ENCODE measurements at regions not wholly inside any gene's neighbourhood (a gene's known extent, or its start where the extent isn't known, plus 50 kb on each side); places are given as distances from the start of the nearest gene placed in this dataset.
A peak's percentile ranks its signal among the peaks of the same experiment; 100 is the strongest.

GRCh38 chr1:228870041-228870713 lies 134.9 kb downstream of the RHOU start:
- H3K36me3 Mint-ChIP-seq = no peaks in the 10 kb centered on the region
- ATAC-seq (no peak), DNase-seq (ENCODE audit: low spot score in 2 of 2) (no peak)
- no peaks in the 10 kb centered on the region for H3K9me3 Mint-ChIP-seq
- H3K27ac Mint-ChIP-seq = no peak overlapping the region

DNA sequence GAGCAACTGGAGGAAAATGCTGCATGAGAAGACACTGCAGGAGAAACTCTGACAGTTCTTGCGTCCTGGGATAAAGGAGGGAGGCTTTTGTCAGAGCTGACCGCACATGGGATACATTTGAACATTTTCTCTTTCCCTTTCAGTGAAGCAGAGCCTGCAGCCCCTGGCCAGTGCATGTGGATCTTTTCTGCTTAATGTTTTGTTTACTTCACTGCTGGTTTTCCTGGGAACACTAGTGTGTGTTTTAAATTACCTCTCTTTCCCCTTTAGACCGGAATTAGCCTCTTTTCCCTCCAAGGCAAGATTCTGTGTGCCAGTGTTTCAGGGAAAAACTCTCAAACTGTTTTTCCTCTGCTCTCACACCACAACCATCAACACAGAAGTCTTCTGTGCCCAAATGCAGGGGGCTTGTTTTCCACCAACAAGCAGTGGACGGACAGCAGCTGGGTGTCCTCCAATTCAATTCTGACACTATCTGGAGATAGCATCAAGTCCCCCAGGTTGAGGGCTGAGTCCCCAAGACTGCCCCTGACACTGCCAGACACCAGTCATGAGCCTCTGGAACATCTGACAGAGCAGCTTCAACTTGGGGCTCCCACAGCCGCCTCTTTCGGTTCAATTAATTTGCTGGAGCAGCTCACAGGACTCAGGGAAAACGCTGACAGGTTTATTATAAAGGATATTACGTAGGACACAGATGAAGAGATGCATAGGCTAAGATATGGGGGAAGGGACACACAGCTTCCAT lies 136.2 kb downstream of the RHOU start:
- Mint-ChIP-seq H3K27ac (peak overlapping the region in 1 of 2 donors; percentile 76), H3K9me3 (no peaks in the 10 kb centered on the region), H3K36me3 (no peaks in the 10 kb centered on the region)
- DNase-seq (ENCODE audit: low spot score in 2 of 2) = no peak
- no peak for ATAC-seq

DNA sequence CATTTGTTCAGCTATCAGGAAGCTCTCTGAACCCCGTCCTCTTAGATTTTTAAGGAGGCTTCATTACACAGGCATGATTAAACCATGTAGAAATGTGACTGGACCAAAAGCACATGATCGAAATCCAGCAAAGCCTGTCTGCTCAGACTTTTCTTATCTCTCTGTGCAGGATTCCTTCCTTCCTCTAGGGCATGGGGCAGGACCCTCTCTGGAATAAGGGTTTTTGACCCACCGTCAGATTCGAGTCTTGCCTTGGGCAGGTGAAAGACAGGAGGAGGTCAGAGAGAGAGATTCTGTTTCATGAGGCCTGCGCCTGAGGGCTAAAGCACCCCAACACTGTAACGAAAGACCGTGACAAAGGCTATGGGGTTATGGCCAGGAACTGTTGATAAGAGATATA lies 136.8 kb downstream of the RHOU start:
- H3K36me3 Mint-ChIP-seq = no peaks in the 10 kb centered on the region
- no peaks in the 10 kb centered on the region for H3K9me3 Mint-ChIP-seq
- no peak for ATAC-seq
- no peak for DNase-seq (ENCODE audit: low spot score in 2 of 2)
- no peak overlapping the region for H3K27ac Mint-ChIP-seq

DNA sequence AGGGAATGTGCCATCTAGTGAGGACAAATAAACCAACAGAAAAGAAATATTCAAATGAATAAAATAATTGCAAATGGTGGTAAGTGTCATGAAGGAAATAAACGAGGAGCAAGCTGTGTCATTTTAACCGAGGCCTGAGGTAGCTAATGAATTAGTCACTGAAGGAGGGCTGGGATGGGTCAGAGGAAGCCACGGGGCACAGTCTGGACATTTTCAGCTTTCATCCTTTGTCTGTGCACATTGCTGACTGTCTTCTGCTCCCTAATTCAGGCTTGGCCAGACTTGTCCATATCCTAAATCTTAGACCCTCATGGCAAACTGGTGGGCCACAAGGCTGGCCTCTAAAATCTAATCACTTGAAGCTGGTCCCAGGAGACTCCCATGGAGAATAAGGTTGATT lies 138.4 kb downstream of the RHOU start:
- DNase-seq (ENCODE audit: low spot score in 2 of 2) = no peak
- ATAC-seq = no peak
- H3K9me3 Mint-ChIP-seq = no peaks in the 10 kb centered on the region
- H3K36me3 Mint-ChIP-seq = no peaks in the 10 kb centered on the region
- peak overlapping the region in 1 of 2 donors; percentile 22 for H3K27ac Mint-ChIP-seq

- H3K27ac Mint-ChIP-seq = no peak overlapping the region
- no peak for DNase-seq (ENCODE audit: low spot score in 2 of 2)
- no peaks in the 10 kb centered on the region for H3K36me3 Mint-ChIP-seq
- ATAC-seq = no peak
- peaks cover 0 to 4% of the 10 kb centered on the region in 2 donors for H3K9me3 Mint-ChIP-seq
Observed at GRCh38 chr1:228875741-228876140, 140.5 kb downstream of the RHOU start.

DNA sequence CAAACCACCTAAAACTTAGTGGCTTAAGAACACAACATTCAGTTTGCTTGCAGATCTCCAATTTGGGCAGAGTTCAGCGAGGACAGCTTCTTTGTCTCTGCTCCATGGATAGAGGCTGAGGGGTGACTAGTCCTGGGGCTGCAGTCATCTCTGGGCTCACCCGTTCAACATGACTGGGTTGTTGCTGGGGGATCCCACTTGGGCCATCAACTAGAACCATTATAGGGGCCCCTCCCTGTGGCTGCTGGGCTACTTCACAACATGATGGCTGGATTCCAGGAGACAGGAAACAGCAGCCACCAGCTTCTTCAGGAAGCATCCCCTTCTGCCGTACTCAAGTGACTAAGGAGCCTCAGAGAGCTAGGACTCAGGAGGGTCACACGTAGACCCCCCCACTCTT lies 140.9 kb downstream of the RHOU start:
- no peak for DNase-seq (ENCODE audit: low spot score in 2 of 2)
- H3K27ac Mint-ChIP-seq = no peak overlapping the region
- peaks cover 0 to 4% of the 10 kb centered on the region in 2 donors for H3K9me3 Mint-ChIP-seq
- ATAC-seq = no peak
- H3K36me3 Mint-ChIP-seq = no peaks in the 10 kb centered on the region

DNA sequence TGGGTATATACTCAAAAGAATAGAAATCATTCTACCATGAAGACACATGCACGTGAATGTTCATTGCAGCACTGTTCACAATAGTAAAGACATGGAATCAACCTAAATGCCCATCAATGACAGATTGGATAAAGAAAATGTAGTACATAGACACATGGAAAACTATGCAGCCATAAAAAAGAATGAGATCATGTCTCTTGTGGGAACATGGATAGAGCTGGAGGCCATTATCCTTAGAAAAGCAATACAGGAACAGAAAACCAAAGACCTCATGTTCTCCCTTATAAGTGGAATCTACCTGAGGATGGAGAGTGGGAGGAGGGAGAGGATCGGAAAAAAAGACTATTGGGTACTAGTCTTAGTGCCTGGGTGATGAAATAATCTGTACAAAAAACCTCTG lies 143.9 kb downstream of the RHOU start:
- H3K27ac Mint-ChIP-seq = no peak overlapping the region
- peaks cover 2 to 4% of the 10 kb centered on the region in 2 donors for H3K9me3 Mint-ChIP-seq
- no peak for DNase-seq (ENCODE audit: low spot score in 2 of 2)
- ATAC-seq = no peak
- H3K36me3 Mint-ChIP-seq = no peaks in the 10 kb centered on the region

DNA sequence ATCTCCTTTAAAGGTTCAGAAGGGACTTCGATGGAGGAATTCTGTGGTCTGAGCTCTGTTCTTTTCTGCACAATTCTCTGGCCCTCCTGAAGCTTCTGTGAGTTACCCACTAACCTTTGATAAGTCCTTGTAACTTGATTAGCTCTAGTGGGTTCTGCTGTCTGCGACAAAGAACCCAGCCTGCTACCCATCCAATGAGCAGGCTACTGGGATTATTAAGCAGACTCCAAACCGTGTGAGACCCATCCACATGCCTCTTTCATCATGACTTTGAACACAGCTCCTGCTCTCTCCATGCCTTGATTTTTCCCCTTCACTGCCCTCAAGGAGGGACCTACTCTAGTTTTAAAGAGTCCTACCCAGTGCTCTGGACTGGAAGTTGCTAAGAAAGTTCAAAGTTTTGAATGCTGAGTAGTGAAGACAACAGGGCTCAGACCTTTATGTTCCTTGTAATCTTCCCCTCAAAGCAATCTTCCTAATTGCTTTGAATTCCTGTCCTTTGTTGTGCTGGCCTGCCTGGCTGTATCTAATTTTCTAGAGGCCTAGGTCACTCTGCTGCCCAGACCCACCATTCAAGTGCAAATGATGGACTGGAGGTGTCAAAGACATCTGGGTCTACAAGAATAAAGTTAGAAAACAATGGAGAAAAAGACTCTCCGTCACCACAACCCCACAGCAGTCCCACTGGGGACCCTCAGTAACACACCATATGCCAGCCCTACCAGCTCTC lies 146.9 kb downstream of the RHOU start:
- Mint-ChIP-seq H3K27ac (no peak overlapping the region), H3K36me3 (no peaks in the 10 kb centered on the region), H3K9me3 (peaks cover 4 to 7% of the 10 kb centered on the region in 2 donors)
- DNase-seq (ENCODE audit: low spot score in 2 of 2) (no peak), ATAC-seq (no peak)

- DNase-seq (ENCODE audit: low spot score in 2 of 2) (no peak), ATAC-seq (no peak)
- no peaks in the 10 kb centered on the region for H3K36me3 Mint-ChIP-seq
- no peak overlapping the region for H3K27ac Mint-ChIP-seq
- H3K9me3 Mint-ChIP-seq = peaks cover 4 to 7% of the 10 kb centered on the region in 2 donors
Observed at GRCh38 chr1:228882771-228883450, 147.6 kb downstream of the RHOU start.

- no peak overlapping the region for H3K27ac Mint-ChIP-seq
- H3K9me3 Mint-ChIP-seq = peaks cover 4 to 7% of the 10 kb centered on the region in 2 donors
- DNase-seq (ENCODE audit: low spot score in 2 of 2) (no peak), ATAC-seq (no peak)
- no peaks in the 10 kb centered on the region for H3K36me3 Mint-ChIP-seq
Observed at GRCh38 chr1:228883535-228883934, 148.3 kb downstream of the RHOU start.

GRCh38 chr1:228884196-228884595 lies 148.9 kb downstream of the RHOU start:
- H3K9me3 Mint-ChIP-seq = peaks cover under 1 to 7% of the 10 kb centered on the region in 2 donors
- no peak for DNase-seq (ENCODE audit: low spot score in 2 of 2)
- H3K27ac Mint-ChIP-seq = no peak overlapping the region
- no peaks in the 10 kb centered on the region for H3K36me3 Mint-ChIP-seq
- ATAC-seq = no peak

GRCh38 chr1:228884615-228885566 lies 149.6 kb downstream of the RHOU start:
- ATAC-seq = no peak
- H3K9me3 Mint-ChIP-seq = peaks cover 0 to 7% of the 10 kb centered on the region in 2 donors
- no peak for DNase-seq (ENCODE audit: low spot score in 2 of 2)
- H3K36me3 Mint-ChIP-seq = no peaks in the 10 kb centered on the region
- no peak overlapping the region for H3K27ac Mint-ChIP-seq

GRCh38 chr1:228885845-228886244 lies 150.6 kb downstream of the RHOU start:
- DNase-seq (ENCODE audit: low spot score in 2 of 2) = no peak
- Mint-ChIP-seq H3K36me3 (no peaks in the 10 kb centered on the region), H3K9me3 (peaks cover 0 to 10% of the 10 kb centered on the region in 2 donors), H3K27ac (no peak overlapping the region)
- ATAC-seq = no peak

DNA sequence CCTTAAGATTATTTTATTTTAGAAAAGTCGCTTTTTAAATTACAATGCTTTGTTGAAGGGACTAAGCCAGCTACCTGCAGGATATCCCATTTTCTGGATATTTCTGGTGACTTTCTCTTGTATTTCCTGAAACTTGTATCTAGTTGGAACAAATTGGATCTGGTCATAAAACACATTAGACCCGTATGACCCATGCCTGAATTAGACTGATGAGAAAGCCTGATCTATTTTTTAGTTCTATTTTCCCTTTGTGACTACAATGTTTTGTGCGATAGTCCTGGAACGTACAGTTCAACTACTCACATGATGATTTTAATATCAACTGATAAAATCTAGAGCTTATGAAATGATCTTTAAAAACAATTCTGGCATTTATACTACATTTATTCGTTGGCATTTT lies 151.8 kb downstream of the RHOU start:
- Mint-ChIP-seq H3K36me3 (no peaks in the 10 kb centered on the region), H3K27ac (no peak overlapping the region), H3K9me3 (peaks cover 0 to 10% of the 10 kb centered on the region in 2 donors)
- DNase-seq (ENCODE audit: low spot score in 2 of 2) (no peak), ATAC-seq (no peak)

DNA sequence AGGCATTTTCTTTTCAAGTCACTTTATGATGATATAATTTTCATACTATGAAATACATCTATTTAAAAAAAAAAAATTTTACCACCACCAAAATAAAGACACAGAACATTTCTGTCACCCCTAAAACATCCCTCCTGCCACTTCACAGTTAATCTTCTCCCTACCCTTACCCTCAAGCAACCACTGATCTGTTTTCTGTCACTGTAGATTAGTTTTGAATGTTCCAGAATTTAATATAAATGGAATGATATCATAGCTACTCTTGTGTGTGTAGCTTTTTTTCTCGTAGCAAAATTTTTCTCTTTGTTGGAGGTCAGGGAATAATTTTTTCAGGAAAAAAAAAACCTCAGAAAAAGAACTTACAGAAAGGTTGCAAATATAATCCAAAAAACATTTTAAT lies 152.7 kb downstream of the RHOU start:
- no peak overlapping the region for H3K27ac Mint-ChIP-seq
- no peaks in the 10 kb centered on the region for H3K36me3 Mint-ChIP-seq
- ATAC-seq (no peak), DNase-seq (ENCODE audit: low spot score in 2 of 2) (no peak)
- H3K9me3 Mint-ChIP-seq = peaks cover 0 to 10% of the 10 kb centered on the region in 2 donors

DNA sequence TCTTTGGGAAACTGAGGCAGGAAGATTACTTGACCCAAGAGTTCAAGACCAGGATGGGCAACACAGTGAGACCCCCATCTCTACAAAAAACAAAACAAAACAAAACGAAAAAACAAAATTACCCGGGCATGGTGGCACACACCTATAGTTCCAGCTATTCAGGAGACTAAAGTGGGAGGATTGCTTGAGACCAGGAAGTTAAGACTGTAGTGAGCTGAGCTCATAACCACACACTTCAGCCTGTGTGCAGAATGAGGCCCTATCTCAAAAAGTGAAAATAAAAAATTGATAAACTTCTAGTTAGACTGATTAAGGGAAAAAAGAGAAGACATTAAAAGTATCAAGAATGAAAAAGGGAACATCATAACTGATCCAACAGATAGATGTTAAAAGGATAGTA lies 154.0 kb downstream of the RHOU start:
- H3K27ac Mint-ChIP-seq = no peak overlapping the region
- no peak for DNase-seq (ENCODE audit: low spot score in 2 of 2)
- peaks cover 0 to 7% of the 10 kb centered on the region in 2 donors for H3K9me3 Mint-ChIP-seq

More for the DNA sequence above, 154.0 kb downstream of the RHOU start:
- no peak for ATAC-seq
- no peaks in the 10 kb centered on the region for H3K36me3 Mint-ChIP-seq

Data from activated naive CD4-positive, alpha-beta T cell treated with anti-CD3 and anti-CD28 coated beads, Interleukin-2, amount 50 U/mL, for 72 hours (primary cell).